ENCODE measurements at regions not wholly inside any gene's neighbourhood (a gene's known extent, or its start where the extent isn't known, plus 50 kb on each side); places are given as distances from the start of the nearest gene placed in this dataset.

GRCh38 chr10:75347186-75347585 is 54.4 kb downstream of the ZNF503 start:
- DNase-seq: no peak

- no peak for DNase-seq
Observed at GRCh38 chr10:75345738-75346137, 55.8 kb downstream of the ZNF503 start.

- no peak for DNase-seq
Observed at GRCh38 chr10:75344170-75344569, 57.4 kb downstream of the ZNF503 start.

GRCh38 chr10:75342397-75342796 is 59.2 kb downstream of the ZNF503 start:
- no peak for DNase-seq

- no peak for DNase-seq
Observed at GRCh38 chr10:75335983-75336382, 65.6 kb downstream of the ZNF503 start.

GRCh38 chr10:75335191-75335590 is 66.4 kb downstream of the ZNF503 start:
- DNase-seq: no peak

- DNase-seq: no peak
Observed at GRCh38 chr10:75334720-75335119, 66.8 kb downstream of the ZNF503 start.

GRCh38 chr10:75332081-75332480 is 69.5 kb downstream of the ZNF503 start:
- no peak for DNase-seq

GRCh38 chr10:75331081-75331480 is 70.5 kb downstream of the ZNF503 start:
- no peak for DNase-seq

- DNase-seq: no peak
Observed at GRCh38 chr10:75329190-75329745, 72.3 kb downstream of the ZNF503 start.

GRCh38 chr10:75326306-75326705 is 75.3 kb downstream of the ZNF503 start:
- no peak for DNase-seq

- peak; percentile 34 for DNase-seq
Observed at GRCh38 chr10:75319274-75319673, 82.3 kb downstream of the ZNF503 start.

- DNase-seq: no peak
Observed at GRCh38 chr10:75314570-75314969, 78.8 kb upstream of the COMTD1 start.

- DNase-seq: no peak
Observed at GRCh38 chr10:75312440-75312839, 76.7 kb upstream of the COMTD1 start.

GRCh38 chr10:75305675-75306074 is 69.9 kb upstream of the COMTD1 start:
- DNase-seq: no peak

GRCh38 chr10:75304741-75305390 is 69.1 kb upstream of the COMTD1 start:
- no peak for DNase-seq

GRCh38 chr10:75304313-75304712 is 68.6 kb upstream of the COMTD1 start:
- no peak for DNase-seq

- DNase-seq: no peak
Observed at GRCh38 chr10:75303045-75303777, 67.5 kb upstream of the COMTD1 start.

- no peak for DNase-seq
Observed at GRCh38 chr10:75302029-75302428, 66.3 kb upstream of the COMTD1 start.

- no peak for DNase-seq
Observed at GRCh38 chr10:75297021-75297599, 61.4 kb upstream of the COMTD1 start.

GRCh38 chr10:75295868-75296441 is 60.2 kb upstream of the COMTD1 start:
- no peak for DNase-seq

- DNase-seq: peak; percentile 91
Observed at GRCh38 chr10:75294866-75295701, 59.3 kb upstream of the COMTD1 start.

- peak; percentile 41 for DNase-seq
Observed at GRCh38 chr10:75294518-75294865, 58.7 kb upstream of the COMTD1 start.
